SK-N-SH treated with all-trans-retinoic acid at 6 μM for 48 hours (cell line): ENCODE measurements at regions not wholly inside any gene's neighbourhood (a gene's known extent, or its start where the extent isn't known, plus 50 kb on each side); places are given as distances from the start of the nearest gene placed in this dataset.
"Not testable (repeated sequence)": the region's sequence is repeated elsewhere in the genome, so short reads cannot be mapped to it uniquely, and the experiment has no call there.

ENCODE experiments used
- ATAC-seq: fragments of 200-7000 bp; cut with Tn5 transposase; 3 replicates; pipeline ENCODE4 v1.9.1; 2020; ENCODE audit warnings: mild to moderate bottlenecking, moderate library complexity
- ARNTL ChIP-seq: fragments of 450-650 bp; formaldehyde crosslinking; IDR thresholded peaks from 2 replicates; pipeline ENCODE4 v1.5.0; 2020; ENCODE audit warnings: low read depth, mild to moderate bottlenecking, moderate library complexity, borderline replicate concordance
- BACH2 ChIP-seq: fragments of 250-450 bp; sonication (Bioruptor Pico); IDR thresholded peaks from 2 replicates; pipeline ENCODE4 v1.9.0; 2021; ENCODE audit warnings: mild to moderate bottlenecking, borderline replicate concordance
- CREB5 ChIP-seq: fragments of 250-450 bp; sonication (Bioruptor Pico); IDR thresholded peaks from 2 replicates; pipeline ENCODE4 v1.5.1; 2020; ENCODE audit warnings: low read depth, mild to moderate bottlenecking, moderate library complexity
- CSDC2 ChIP-seq: fragments of 250-450 bp; sonication (Bioruptor Pico); IDR thresholded peaks from 2 replicates; pipeline ENCODE4 v1.5.0; 2020; ENCODE audit warnings: mild to moderate bottlenecking, moderate library complexity
- ESRRG ChIP-seq: fragments of 250-450 bp; sonication (Bioruptor Pico); IDR thresholded peaks from 2 replicates; pipeline ENCODE4 v1.6.1; 2021; ENCODE audit warnings: mild to moderate bottlenecking
- GLIS3 ChIP-seq: fragments of 250-450 bp; sonication (Bioruptor Pico); IDR thresholded peaks from 2 replicates; pipeline ENCODE4 v1.5.0; 2020; ENCODE audit warnings: mild to moderate bottlenecking, moderate library complexity
- ISL1 ChIP-seq: fragments of 250-450 bp; sonication (Bioruptor Pico); IDR thresholded peaks from 2 replicates; pipeline ENCODE4 v2.1.2; 2022; ENCODE audit warnings: mild to moderate bottlenecking, moderate library complexity
- OSR1 ChIP-seq: fragments of 250-450 bp; sonication (Bioruptor Pico); IDR thresholded peaks from 2 replicates; pipeline ENCODE4 v1.8.0; 2022; ENCODE audit warnings: moderate library complexity, mild to moderate bottlenecking, inconsistent platforms
- PATZ1 ChIP-seq: fragments of 250-450 bp; sonication (Bioruptor Pico); IDR thresholded peaks from 2 replicates; pipeline ENCODE4 v1.8.0; 2020; ENCODE audit warnings: mild to moderate bottlenecking, moderate library complexity, borderline replicate concordance
- POU6F1 ChIP-seq: fragments of 250-450 bp; sonication (Bioruptor Pico); IDR thresholded peaks from 2 replicates; pipeline ENCODE4 v1.8.0; 2021; ENCODE audit warnings: low read depth, mild to moderate bottlenecking, moderate library complexity, borderline replicate concordance
- PPARA ChIP-seq: fragments of 250-450 bp; sonication (Bioruptor Pico); IDR thresholded peaks from 2 replicates; pipeline ENCODE4 v1.5.0; 2020; ENCODE audit warnings: mild to moderate bottlenecking, borderline replicate concordance
- RARB ChIP-seq: fragments of 250-450 bp; sonication (Bioruptor Pico); IDR thresholded peaks from 2 replicates; pipeline ENCODE4 v1.8.0; 2021; ENCODE audit warnings: mild to moderate bottlenecking, moderate library complexity
- SNAI2 ChIP-seq: fragments of 250-450 bp; sonication (Bioruptor Pico); IDR thresholded peaks from 2 replicates; pipeline ENCODE4 v1.5.0; 2020; ENCODE audit warnings: mild to moderate bottlenecking, moderate library complexity
- TCF4 ChIP-seq: fragments of 250-450 bp; sonication (Bioruptor Pico); IDR thresholded peaks from 2 replicates; pipeline ENCODE4 v1.8.0; 2021; ENCODE audit warnings: mild to moderate bottlenecking, moderate library complexity, borderline replicate concordance
- TOX ChIP-seq: fragments of 250-450 bp; sonication (Bioruptor Pico); IDR thresholded peaks from 2 replicates; pipeline ENCODE4 v1.8.0; 2021; ENCODE audit warnings: mild to moderate bottlenecking, moderate library complexity, borderline replicate concordance
- TSHZ2 ChIP-seq: fragments of 250-450 bp; sonication (Bioruptor Pico); IDR thresholded peaks from 2 replicates; pipeline ENCODE4 v1.5.0; 2020; ENCODE audit warnings: mild to moderate bottlenecking, moderate library complexity
- ZC3H10 ChIP-seq: fragments of 250-450 bp; sonication (Bioruptor Pico); IDR thresholded peaks from 2 replicates; pipeline ENCODE4 v1.5.1; 2021; ENCODE audit warnings: mild to moderate bottlenecking, moderate library complexity
- ZFP30 ChIP-seq: fragments of 450-650 bp; formaldehyde crosslinking; IDR thresholded peaks from 2 replicates; pipeline ENCODE4 v1.5.0; 2022; ENCODE audit warnings: mild to moderate bottlenecking, moderate library complexity
- ZNF70 ChIP-seq: fragments of 450-650 bp; formaldehyde crosslinking; IDR thresholded peaks from 2 replicates; pipeline ENCODE4 v1.5.0; 2020; ENCODE audit warnings: mild to moderate bottlenecking, moderate library complexity
- TF ChIP-seq, protein P1 (sequence below): fragments of 250-450 bp; sonication (Bioruptor Pico); IDR thresholded peaks from 2 replicates; pipeline ENCODE4 v1.5.1; 2021; ENCODE audit warnings: mild to moderate bottlenecking, moderate library complexity

DNA sequence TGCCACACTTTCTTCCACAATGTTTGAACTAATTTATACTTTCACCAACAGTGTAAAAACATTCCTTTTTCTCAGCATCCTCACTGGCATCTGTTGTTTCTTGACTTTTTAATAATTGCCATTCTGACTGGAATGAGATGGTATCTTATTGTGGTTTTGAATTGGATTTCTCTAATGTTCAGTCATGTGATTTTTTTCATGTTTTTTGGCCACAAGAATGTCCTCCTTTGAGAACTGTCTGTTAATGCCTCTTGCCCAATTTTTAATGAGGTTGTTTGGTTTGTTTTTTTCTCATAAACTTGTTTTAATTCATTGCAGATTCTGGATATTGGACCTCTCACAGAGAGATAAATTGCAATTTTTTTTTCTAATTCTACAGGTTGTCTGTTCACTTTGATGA, 1195.2 kb downstream of the TECRL start:
- TF ChIP-seq ISL1 (CRISPR knock-in tag) (peak; percentile 63), BACH2 (no peak)
- no peak for ATAC-seq

- peak; percentile 48 for TF ChIP-seq ISL1 (CRISPR knock-in tag)
- TF ChIP-seq, protein P1, sequence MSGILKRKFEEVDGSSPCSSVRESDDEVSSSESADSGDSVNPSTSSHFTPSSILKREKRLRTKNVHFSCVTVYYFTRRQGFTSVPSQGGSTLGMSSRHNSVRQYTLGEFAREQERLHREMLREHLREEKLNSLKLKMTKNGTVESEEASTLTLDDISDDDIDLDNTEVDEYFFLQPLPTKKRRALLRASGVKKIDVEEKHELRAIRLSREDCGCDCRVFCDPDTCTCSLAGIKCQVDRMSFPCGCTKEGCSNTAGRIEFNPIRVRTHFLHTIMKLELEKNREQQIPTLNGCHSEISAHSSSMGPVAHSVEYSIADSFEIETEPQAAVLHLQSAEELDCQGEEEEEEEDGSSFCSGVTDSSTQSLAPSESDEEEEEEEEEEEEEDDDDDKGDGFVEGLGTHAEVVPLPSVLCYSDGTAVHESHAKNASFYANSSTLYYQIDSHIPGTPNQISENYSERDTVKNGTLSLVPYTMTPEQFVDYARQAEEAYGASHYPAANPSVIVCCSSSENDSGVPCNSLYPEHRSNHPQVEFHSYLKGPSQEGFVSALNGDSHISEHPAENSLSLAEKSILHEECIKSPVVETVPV (CRISPR knock-in tag), result no peak
- ATAC-seq, result no peak
These were observed 1197.3 kb downstream of the TECRL start for GRCh38 chr4:63211776-63212479.

GRCh38 chr4:63211375-63211774, 1197.9 kb downstream of the TECRL start:
- no peak for ATAC-seq
- TF ChIP-seq GLIS3 (CRISPR knock-in tag), result no peak
- TF ChIP-seq ZFP30 (CRISPR knock-in tag), result peak; percentile 63; the same call in 1 of the 2 replicates

DNA sequence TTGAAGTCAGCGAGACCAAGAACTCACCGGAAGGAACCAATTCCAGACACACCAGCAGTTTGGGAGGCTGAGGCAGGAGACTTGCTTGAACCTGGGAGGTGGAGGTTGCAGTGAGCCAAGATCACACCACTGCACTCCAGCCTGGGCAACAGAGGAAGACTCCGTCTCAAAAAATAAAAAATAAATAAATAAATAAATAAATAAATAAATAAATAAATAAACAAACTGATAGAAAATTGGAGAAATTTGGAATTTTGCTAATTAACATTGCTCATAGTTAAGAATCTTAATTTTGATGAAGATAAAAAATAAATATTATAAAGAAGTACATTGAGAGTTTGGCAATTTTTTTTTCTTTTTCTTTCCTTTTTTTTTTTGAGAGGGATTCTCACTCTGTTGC, 1216.2 kb downstream of the TECRL start:
- ATAC-seq, result not testable (repeated sequence)

- no peak for ATAC-seq
- TF ChIP-seq ZFP30 (CRISPR knock-in tag) (no peak), ISL1 (CRISPR knock-in tag) (peak; percentile 13; the same call in 1 of the 2 replicates)
These were observed 1237.9 kb downstream of the TECRL start for GRCh38 chr4:63171341-63171740.

DNA sequence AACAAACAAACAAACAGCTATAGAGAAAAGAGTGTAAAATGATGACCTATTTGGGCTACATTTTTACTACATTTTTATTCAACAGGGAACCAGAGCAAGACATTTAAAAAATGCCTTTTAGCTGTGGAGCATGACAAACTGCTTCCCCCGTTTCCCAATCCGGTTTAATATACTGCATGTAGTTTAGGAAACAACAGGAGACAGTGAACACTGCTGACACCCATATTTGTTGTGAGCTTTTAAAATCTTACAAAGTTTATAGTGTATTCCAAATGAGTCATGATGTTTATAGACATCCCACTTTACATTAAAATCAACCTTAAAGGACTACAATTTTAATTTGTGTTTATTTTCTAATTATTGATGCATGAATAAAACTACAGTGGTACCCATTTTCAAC, 1238.3 kb downstream of the TECRL start:
- no peak for TF ChIP-seq PPARA (CRISPR knock-in tag)
- TF ChIP-seq GLIS3 (CRISPR knock-in tag), result no peak
- no peak for TF ChIP-seq ESRRG (CRISPR knock-in tag)
- TF ChIP-seq, all 23 proteins: peak for 0
- ATAC-seq, result no peak

- no peak for ATAC-seq
- TF ChIP-seq TSHZ2 (CRISPR knock-in tag), result no peak
- no peak for TF ChIP-seq ZNF70
- no peak for TF ChIP-seq ESRRG (CRISPR knock-in tag)
- TF ChIP-seq GLIS3 (CRISPR knock-in tag), result no peak
- TF ChIP-seq ARNTL (CRISPR knock-in tag), result no peak
- TF ChIP-seq POU6F1 (CRISPR knock-in tag), result no peak
- no peak for TF ChIP-seq OSR1 (CRISPR knock-in tag)
- TF ChIP-seq CSDC2, result no peak
- TF ChIP-seq RARB (CRISPR knock-in tag), result no peak
- no peak for TF ChIP-seq ZC3H10
- TF ChIP-seq ZFP30 (CRISPR knock-in tag), result no peak
- no peak for TF ChIP-seq TCF4
- TF ChIP-seq PPARA (CRISPR knock-in tag), result no peak
- TF ChIP-seq, protein P1 (CRISPR knock-in tag), result no peak
- no peak for TF ChIP-seq TOX (CRISPR knock-in tag)
- no peak for TF ChIP-seq ISL1 (CRISPR knock-in tag)
- TF ChIP-seq SNAI2, result no peak
- no peak for TF ChIP-seq PATZ1 (CRISPR knock-in tag)
- no peak for TF ChIP-seq CREB5
These were observed 1239.4 kb downstream of the TECRL start for GRCh38 chr4:63169836-63170235.
